ENCODE measurements at regions not wholly inside any gene's neighbourhood (a gene's known extent, or its start where the extent isn't known, plus 50 kb on each side); places are given as distances from the start of the nearest gene placed in this dataset.

- TF ChIP-seq, protein P1, sequence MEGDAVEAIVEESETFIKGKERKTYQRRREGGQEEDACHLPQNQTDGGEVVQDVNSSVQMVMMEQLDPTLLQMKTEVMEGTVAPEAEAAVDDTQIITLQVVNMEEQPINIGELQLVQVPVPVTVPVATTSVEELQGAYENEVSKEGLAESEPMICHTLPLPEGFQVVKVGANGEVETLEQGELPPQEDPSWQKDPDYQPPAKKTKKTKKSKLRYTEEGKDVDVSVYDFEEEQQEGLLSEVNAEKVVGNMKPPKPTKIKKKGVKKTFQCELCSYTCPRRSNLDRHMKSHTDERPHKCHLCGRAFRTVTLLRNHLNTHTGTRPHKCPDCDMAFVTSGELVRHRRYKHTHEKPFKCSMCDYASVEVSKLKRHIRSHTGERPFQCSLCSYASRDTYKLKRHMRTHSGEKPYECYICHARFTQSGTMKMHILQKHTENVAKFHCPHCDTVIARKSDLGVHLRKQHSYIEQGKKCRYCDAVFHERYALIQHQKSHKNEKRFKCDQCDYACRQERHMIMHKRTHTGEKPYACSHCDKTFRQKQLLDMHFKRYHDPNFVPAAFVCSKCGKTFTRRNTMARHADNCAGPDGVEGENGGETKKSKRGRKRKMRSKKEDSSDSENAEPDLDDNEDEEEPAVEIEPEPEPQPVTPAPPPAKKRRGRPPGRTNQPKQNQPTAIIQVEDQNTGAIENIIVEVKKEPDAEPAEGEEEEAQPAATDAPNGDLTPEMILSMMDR (IDR thresholded peaks at IDR 0.05; ENCODE audit: low read length), result no peak
- TF ChIP-seq EZH2 (IDR thresholded peaks at IDR 0.05; ENCODE audit: borderline replicate concordance, low read length), result no peak
Observed at GRCh38 chr2:160680974-160681373, 187.4 kb upstream of the RBMS1 start.
